Neuronal stem cell (in vitro differentiated cells): ENCODE measurements at regions not wholly inside any gene's neighbourhood (a gene's known extent, or its start where the extent isn't known, plus 50 kb on each side); places are given as distances from the start of the nearest gene placed in this dataset.
A peak's percentile ranks its signal among the peaks of the same experiment; 100 is the strongest.

Source experiments
- DNase-seq: peaks from one replicate; pipeline ENCODE4 v3.0.0-alpha.2; 2013; ENCODE audit warnings: low spot score
- H2AFZ ChIP-seq: one replicate; pipeline ENCODE4 v1.6.1; 2013; ENCODE audit warnings: mild to moderate bottlenecking, low read length, inconsistent platforms
- H2AK5ac ChIP-seq: 2 replicates; pipeline ENCODE4 v1.6.1; 2013; ENCODE audit warnings: low read depth, mild to moderate bottlenecking, inconsistent platforms, low read length, moderate library complexity, mixed read lengths
- H2BK120ac ChIP-seq: 2 replicates; pipeline ENCODE4 v1.6.1; 2013; ENCODE audit warnings: low read depth, mild to moderate bottlenecking, inconsistent platforms, low read length, moderate library complexity, mixed read lengths
- H2BK12ac ChIP-seq: one replicate; pipeline ENCODE4 v1.6.1; 2013; ENCODE audit warnings: low read length, inconsistent platforms
- H2BK15ac ChIP-seq: 2 replicates; pipeline ENCODE4 v1.6.1; 2013; ENCODE audit warnings: mild to moderate bottlenecking, low read length, inconsistent platforms, mixed read lengths
- H2BK5ac ChIP-seq: one replicate; pipeline ENCODE4 v1.6.1; 2013; ENCODE audit warnings: inconsistent platforms, mild to moderate bottlenecking, low read length, moderate library complexity
- H3K14ac ChIP-seq: one replicate; pipeline ENCODE4 v1.6.1; 2013; ENCODE audit warnings: low read length, inconsistent platforms
- H3K18ac ChIP-seq: 2 replicates; pipeline ENCODE4 v1.6.1; 2013; ENCODE audit warnings: low read length, inconsistent platforms
- H3K23ac ChIP-seq: 2 replicates; pipeline ENCODE4 v1.6.1; 2013; ENCODE audit warnings: low read depth, mild to moderate bottlenecking, mixed read lengths, low read length, inconsistent platforms; ENCODE audit not compliant: poor library complexity
- H3K27ac ChIP-seq: replicated peaks from 3 replicates; pipeline ENCODE4 v1.5.1; 2013; ENCODE audit warnings: low read length, inconsistent platforms
- H3K27me3 ChIP-seq, 3 experiments: 2 replicates each; pipeline ENCODE4 v1.6.1; 2013; ENCODE audit warnings: low read length in 3 of 3, mild to moderate bottlenecking in 2 of 3, inconsistent platforms in 1 of 3, low read depth in 1 of 3, mixed read lengths in 1 of 3, moderate library complexity in 1 of 3; ENCODE audit not compliant: control insufficient read depth in 3 of 3, insufficient read depth in 3 of 3
- H3K36me3 ChIP-seq, 2 donors: replicated peaks in 1 of 2; 2 replicates each; pipeline ENCODE4 v1.6.1; 2013; ENCODE audit warnings: low read length in 2 of 2; ENCODE audit not compliant: control insufficient read depth in 2 of 2, insufficient read depth in 2 of 2
- H3K4ac ChIP-seq: 2 replicates; pipeline ENCODE4 v1.6.1; 2013; ENCODE audit warnings: inconsistent platforms, mild to moderate bottlenecking, low read length, moderate library complexity
- H3K4me1 ChIP-seq, 2 donors: 1 replicate in 1 of 2; 2 replicates in 1 of 2; pipeline ENCODE4 v1.6.1; 2013; ENCODE audit warnings: low read length in 2 of 2, low read depth in 1 of 2; ENCODE audit not compliant: control insufficient read depth in 2 of 2, insufficient read depth in 1 of 2
- H3K4me2 ChIP-seq: one replicate; pipeline ENCODE4 v1.6.1; 2013; ENCODE audit warnings: mild to moderate bottlenecking, low read length, inconsistent platforms; ENCODE audit not compliant: insufficient read depth, poor library complexity, severe bottlenecking
- H3K4me3 ChIP-seq, 2 donors: 2 replicates each; pipeline ENCODE4 v1.5.1; 2013; ENCODE audit warnings: low read length in 2 of 2, mild to moderate bottlenecking in 2 of 2, inconsistent platforms in 1 of 2, moderate library complexity in 1 of 2
- H3K79me1 ChIP-seq: one replicate; pipeline ENCODE4 v1.6.1; 2013; ENCODE audit warnings: low read depth, mild to moderate bottlenecking, inconsistent platforms, low read length, moderate library complexity
- H3K9ac ChIP-seq: one replicate; pipeline ENCODE4 v1.6.1; 2013; ENCODE audit warnings: mild to moderate bottlenecking, low read depth, low read length, inconsistent platforms; ENCODE audit not compliant: poor library complexity
- H3K9me3 ChIP-seq, 2 donors: replicated peaks in 1 of 2; 2 replicates each; pipeline versions ENCODE3 to v1.6.1; 2013; ENCODE audit warnings: low read length in 2 of 2, mild to moderate bottlenecking in 2 of 2, inconsistent platforms in 1 of 2, low read depth in 1 of 2, mixed read lengths in 1 of 2, moderate library complexity in 1 of 2; ENCODE audit not compliant: control insufficient read depth in 2 of 2, insufficient read depth in 1 of 2
- H4K8ac ChIP-seq: one replicate; pipeline ENCODE4 v1.6.1; 2013; ENCODE audit warnings: low read depth, mild to moderate bottlenecking, inconsistent platforms, low read length, moderate library complexity
- H4K91ac ChIP-seq: one replicate; pipeline ENCODE4 v1.6.1; 2013; ENCODE audit warnings: low read length, low read depth, mild to moderate bottlenecking, inconsistent platforms; ENCODE audit not compliant: poor library complexity
- WGBS, 2 donors: extraction: QIAGEN DNeasy Blood & Tissue Kit; methylation state at CpG; one replicate each; pipeline ENCODE4 v1.1.7; 2013; ENCODE audit warnings: missing lambda C conversion rate in 2 of 2, mixed read lengths in 1 of 2; ENCODE audit not compliant: insufficient read length in 2 of 2, insufficient replicate concordance in 1 of 2; ENCODE audit errors: extremely low coverage in 2 of 2; 5-methylcytosine and 5-hydroxymethylcytosine counted together

- Histone ChIP-seq H2BK15ac (no peak overlapping the region), H3K23ac (no peak overlapping the region), H4K8ac (no peak overlapping the region), H3K9ac (no peak overlapping the region), H3K18ac (no peak overlapping the region), H3K4me3 (no peak overlapping the region), H2BK5ac (no peak overlapping the region), H2AK5ac (no peak overlapping the region), H3K14ac (no peak overlapping the region), H2BK12ac (no peak overlapping the region), H3K4me1 (no peaks in the 10 kb centered on the region), H2AFZ (no peak overlapping the region), H3K27me3 (no peaks in the 10 kb centered on the region), H3K79me1 (no peaks in the 10 kb centered on the region), H3K4ac (no peak overlapping the region), H3K4me2 (no peak overlapping the region), H2BK120ac (no peak overlapping the region), H3K36me3 (no peaks in the 10 kb centered on the region), H3K27ac (no peak overlapping the region), H4K91ac (no peak overlapping the region), H3K9me3 (no peaks in the 10 kb centered on the region)
- DNase-seq: no peak
- WGBS, 2 donors: no CpG with 5 or more reads among the region's 3 CpGs
These were observed 159.4 kb upstream of the FAM3C start for GRCh38 chr7:121555558-121555957.

GRCh38 chr7:121547544-121548092, 151.5 kb upstream of the FAM3C start:
- Histone ChIP-seq H4K8ac (no peak overlapping the region), H2BK5ac (no peak overlapping the region), H2BK120ac (no peak overlapping the region), H3K9ac (no peak overlapping the region), H2BK15ac (no peak overlapping the region), H3K4ac (no peak overlapping the region), H3K27me3 (no peaks in the 10 kb centered on the region), H3K4me2 (no peak overlapping the region), H3K79me1 (no peaks in the 10 kb centered on the region), H3K36me3 (no peaks in the 10 kb centered on the region), H3K14ac (no peak overlapping the region), H2AFZ (peak overlapping the region; percentile 71), H3K23ac (no peak overlapping the region), H3K4me1 (no peaks in the 10 kb centered on the region), H3K27ac (no peak overlapping the region), H2BK12ac (no peak overlapping the region), H3K4me3 (no peak overlapping the region), H3K9me3 (peaks cover 0 to 3% of the 10 kb centered on the region in 2 donors), H3K18ac (no peak overlapping the region), H4K91ac (no peak overlapping the region), H2AK5ac (no peak overlapping the region)
- WGBS, 2 donors: no CpG with 5 or more reads among the region's 3 CpGs
- peak; percentile 37 for DNase-seq

- Histone ChIP-seq H3K27ac (no peak overlapping the region), H4K91ac (no peak overlapping the region), H3K9ac (no peak overlapping the region), H2BK120ac (no peak overlapping the region), H3K23ac (no peak overlapping the region), H3K14ac (no peak overlapping the region), H2BK12ac (no peak overlapping the region), H3K4me1 (no peaks in the 10 kb centered on the region), H3K4ac (no peak overlapping the region), H3K4me2 (no peak overlapping the region), H2AFZ (peak overlapping the region; percentile 71), H3K18ac (no peak overlapping the region), H3K4me3 (no peak overlapping the region), H2AK5ac (no peak overlapping the region), H2BK15ac (no peak overlapping the region), H3K27me3 (no peaks in the 10 kb centered on the region), H3K9me3 (peaks cover 0 to 3% of the 10 kb centered on the region in 2 donors), H4K8ac (no peak overlapping the region), H3K79me1 (no peaks in the 10 kb centered on the region), H3K36me3 (no peaks in the 10 kb centered on the region), H2BK5ac (no peak overlapping the region)
- DNase-seq: no peak
- no CpG with 5 or more reads among the region's 4 CpGs for WGBS, 2 donors
These were observed 150.8 kb upstream of the FAM3C start for GRCh38 chr7:121546632-121547543.

GRCh38 chr7:121545418-121545817, 149.3 kb upstream of the FAM3C start:
- Histone ChIP-seq H3K4me2 (no peak overlapping the region), H4K8ac (no peak overlapping the region), H3K4me3 (no peak overlapping the region), H2AK5ac (no peak overlapping the region), H3K4ac (no peak overlapping the region), H3K27me3 (no peaks in the 10 kb centered on the region), H3K23ac (no peak overlapping the region), H3K36me3 (no peaks in the 10 kb centered on the region), H3K9ac (no peak overlapping the region), H3K79me1 (no peaks in the 10 kb centered on the region), H3K14ac (no peak overlapping the region), H3K18ac (no peak overlapping the region), H2BK12ac (no peak overlapping the region), H3K4me1 (no peaks in the 10 kb centered on the region), H4K91ac (no peak overlapping the region), H3K9me3 (peaks cover 0 to 3% of the 10 kb centered on the region in 2 donors), H3K27ac (no peak overlapping the region), H2BK120ac (no peak overlapping the region), H2BK5ac (no peak overlapping the region), H2AFZ (no peak overlapping the region), H2BK15ac (no peak overlapping the region)
- no CpG with 5 or more reads among the region's 2 CpGs for WGBS, 2 donors
- no peak for DNase-seq
